PC-9 (cell line): ENCODE measurements at regions not wholly inside any gene's neighbourhood (a gene's known extent, or its start where the extent isn't known, plus 50 kb on each side); places are given as distances from the start of the nearest gene placed in this dataset.

Experiments
- BruUV-seq: library from RNA; stranded (reverse); fragments of 400-500 nt; replicated peaks from 2 replicates; lab custom pipeline; 2021; lab: Mats Ljungman, UMichigan
- CTCF ChIA-PET: fragments of 300-600 bp; sonication (Branson Sonifier 250); formaldehyde crosslinking; loops from one replicate; lab custom pipeline; 2022; ENCODE audit warnings: antibody characterized with exemption; lab: Charles Lee
- POLR2A ChIA-PET: fragments of 300-600 bp; sonication (Branson Sonifier 250); formaldehyde crosslinking; loops from one replicate; lab custom pipeline; 2022; ENCODE audit warnings: antibody characterized with exemption; ENCODE audit not compliant: unreplicated experiment; lab: Charles Lee
- DNase-seq, 2 experiments: peaks; one replicate each; pipeline versions ENCODE4 v3.0.0 to v3.0.0-alpha.2; 2015 to 2022; ENCODE audit warnings: mixed read lengths in 1 of 2
- H2AFZ ChIP-seq: fragments of 200-600 bp; sonication (generic); 2 replicates; pipeline ENCODE4 v1.8.1; 2017; ENCODE audit warnings: antibody characterized with exemption
- H3F3A ChIP-seq: fragments of 200-600 bp; sonication (generic); 2 replicates; pipeline ENCODE4 v1.8.1; 2017; ENCODE audit warnings: antibody characterized with exemption, mild to moderate bottlenecking, low read depth; ENCODE audit not compliant: insufficient read depth
- H3K27ac ChIP-seq: fragments of 200-600 bp; sonication (generic); 2 replicates; pipeline ENCODE4 v1.6.1; 2016; ENCODE audit warnings: mixed run types
- H3K27me3 ChIP-seq: fragments of 200-600 bp; sonication (generic); 2 replicates; pipeline ENCODE4 v1.6.1; 2016; ENCODE audit warnings: low read depth, mixed run types; ENCODE audit not compliant: insufficient read depth
- H3K36me3 ChIP-seq: fragments of 200-600 bp; sonication (generic); 2 replicates; pipeline ENCODE4 v1.6.1; 2016; ENCODE audit warnings: low read depth, mixed run types
- H3K4me1 ChIP-seq: fragments of 200-600 bp; sonication (generic); replicated peaks from 2 replicates; pipeline ENCODE4 v1.6.1; 2016; ENCODE audit warnings: mixed run types; ENCODE audit not compliant: insufficient read depth
- H3K4me2 ChIP-seq: fragments of 200-600 bp; sonication (generic); 2 replicates; pipeline ENCODE4 v1.6.1; 2017; ENCODE audit warnings: mixed run types
- H3K4me3 ChIP-seq: fragments of 200-600 bp; sonication (generic); 2 replicates; pipeline ENCODE4 v1.6.1; 2016; ENCODE audit warnings: mixed run types
- H3K79me2 ChIP-seq: fragments of 200-600 bp; sonication (generic); 2 replicates; pipeline ENCODE4 v1.6.1; 2017; ENCODE audit warnings: low read depth, mixed run types
- H3K9me2 ChIP-seq: fragments of 200-600 bp; sonication (generic); 2 replicates; pipeline ENCODE4 v1.8.1; 2017; ENCODE audit warnings: mild to moderate bottlenecking; ENCODE audit not compliant: insufficient read depth
- H3K9me3 ChIP-seq: fragments of 200-600 bp; sonication (generic); 2 replicates; pipeline ENCODE4 v1.8.1; 2016; ENCODE audit warnings: low read depth; ENCODE audit not compliant: insufficient read depth
- H4K20me1 ChIP-seq: fragments of 200-600 bp; sonication (generic); 2 replicates; pipeline ENCODE4 v1.8.1; 2017; ENCODE audit not compliant: insufficient read depth
- EZH2 ChIP-seq: fragments of 200-600 bp; sonication (generic); IDR thresholded peaks from 2 replicates; pipeline ENCODE4 v1.8.0; 2017; ENCODE audit warnings: antibody characterized with exemption, low read depth
- intact Hi-C: fragments of 100-400 bp; cut with micrococcal nuclease; formaldehyde crosslinking; loops from one replicate; pipeline ENCODE4 v1.10.0; 2022; ENCODE audit not compliant: unreplicated experiment
- TF ChIP-seq, protein P1 (sequence below): fragments of 200-600 bp; sonication (generic); conservative IDR thresholded peaks from 2 replicates; pipeline ENCODE4 v1.6.1; 2017; ENCODE audit warnings: mixed run types, antibody characterized with exemption, mild to moderate bottlenecking, moderate library complexity

DNA sequence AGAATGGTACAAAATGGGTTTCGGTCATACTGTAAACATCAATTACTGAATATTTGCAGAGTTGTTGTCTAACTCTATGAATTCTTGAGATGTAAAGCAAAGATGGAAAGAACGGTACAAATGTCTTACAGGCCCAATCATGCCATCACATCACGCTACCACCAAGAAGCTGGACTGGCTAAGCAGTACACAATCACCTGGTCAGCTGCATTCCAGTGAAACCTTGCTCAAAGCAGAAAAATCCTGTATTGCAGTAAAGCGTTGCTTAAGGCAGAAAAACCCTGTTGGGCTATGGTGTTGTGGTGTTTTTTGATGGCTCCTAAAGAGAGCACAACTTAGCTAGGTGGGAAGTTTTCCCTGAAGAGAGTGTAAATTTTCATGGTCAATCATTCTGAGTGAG lies 112.6 kb upstream of the RASA1 start:
- H3K36me3 ChIP-seq = no peaks in the 10 kb centered on the region
- no peak for TF ChIP-seq EZH2
- TF ChIP-seq, protein P1, sequence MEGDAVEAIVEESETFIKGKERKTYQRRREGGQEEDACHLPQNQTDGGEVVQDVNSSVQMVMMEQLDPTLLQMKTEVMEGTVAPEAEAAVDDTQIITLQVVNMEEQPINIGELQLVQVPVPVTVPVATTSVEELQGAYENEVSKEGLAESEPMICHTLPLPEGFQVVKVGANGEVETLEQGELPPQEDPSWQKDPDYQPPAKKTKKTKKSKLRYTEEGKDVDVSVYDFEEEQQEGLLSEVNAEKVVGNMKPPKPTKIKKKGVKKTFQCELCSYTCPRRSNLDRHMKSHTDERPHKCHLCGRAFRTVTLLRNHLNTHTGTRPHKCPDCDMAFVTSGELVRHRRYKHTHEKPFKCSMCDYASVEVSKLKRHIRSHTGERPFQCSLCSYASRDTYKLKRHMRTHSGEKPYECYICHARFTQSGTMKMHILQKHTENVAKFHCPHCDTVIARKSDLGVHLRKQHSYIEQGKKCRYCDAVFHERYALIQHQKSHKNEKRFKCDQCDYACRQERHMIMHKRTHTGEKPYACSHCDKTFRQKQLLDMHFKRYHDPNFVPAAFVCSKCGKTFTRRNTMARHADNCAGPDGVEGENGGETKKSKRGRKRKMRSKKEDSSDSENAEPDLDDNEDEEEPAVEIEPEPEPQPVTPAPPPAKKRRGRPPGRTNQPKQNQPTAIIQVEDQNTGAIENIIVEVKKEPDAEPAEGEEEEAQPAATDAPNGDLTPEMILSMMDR = no peak
- H3K27me3 ChIP-seq = no peaks in the 10 kb centered on the region
- no peak overlapping the region for H3K4me2 ChIP-seq
- H3K27ac ChIP-seq = no peak overlapping the region
- H2AFZ ChIP-seq = no peak overlapping the region
- ChIA-PET POLR2A (interaction anchor here (0.5 kb wide), 1 partner anchor 40 kb away, joined by 4 read pairs; no protein-coding TSS in a partner anchor), CTCF (no interaction called here)
- H4K20me1 ChIP-seq = no peaks in the 10 kb centered on the region
- peaks cover 23% of the 10 kb centered on the region for H3K4me1 ChIP-seq
- no peaks in the 10 kb centered on the region for H3K79me2 ChIP-seq
- BruUV-seq = no TSS peak
- H3F3A ChIP-seq = no peaks in the 10 kb centered on the region
- intact Hi-C loops = loop anchor here (10.0 kb wide), 1 partner anchor 110 kb away; the partner anchor contains the start of gene RASA1
- no peak for DNase-seq
- H3K9me3 ChIP-seq = 0 out of 2 replicates have a peak, but pooled peaks cover 3% of the 10 kb centered on the region
- H3K4me3 ChIP-seq = no peak overlapping the region
- no peaks in the 10 kb centered on the region for H3K9me2 ChIP-seq

- Histone ChIP-seq H3K27ac (no peak overlapping the region), H4K20me1 (no peaks in the 10 kb centered on the region), H2AFZ (no peak overlapping the region), H3K27me3 (no peaks in the 10 kb centered on the region), H3F3A (no peaks in the 10 kb centered on the region), H3K36me3 (no peaks in the 10 kb centered on the region), H3K4me1 (peaks cover 16% of the 10 kb centered on the region), H3K4me2 (no peak overlapping the region), H3K9me3 (0 out of 2 replicates have a peak, but pooled peaks cover 3% of the 10 kb centered on the region), H3K4me3 (no peak overlapping the region), H3K79me2 (no peaks in the 10 kb centered on the region), H3K9me2 (no peaks in the 10 kb centered on the region)
- DNase-seq = no peak
- BruUV-seq = no TSS peak
- intact Hi-C loops = loop anchor here (10.0 kb wide), 1 partner anchor 108 kb away; the partner anchor contains the start of gene RASA1
- ChIA-PET CTCF (no interaction called here), POLR2A (interaction anchor here (0.6 kb wide), 1 partner anchor 251 kb away, joined by 10 read pairs; no protein-coding TSS in a partner anchor)
- no peak for TF ChIP-seq EZH2
- TF ChIP-seq, protein P1 = no peak
Observed at GRCh38 chr5:87156631-87157030, 111.1 kb upstream of the RASA1 start.

- Histone ChIP-seq H3K27ac (no peak overlapping the region), H3K4me3 (no peak overlapping the region), H3K4me2 (no peak overlapping the region), H2AFZ (no peak overlapping the region), H3K79me2 (no peaks in the 10 kb centered on the region), H4K20me1 (no peaks in the 10 kb centered on the region), H3K36me3 (no peaks in the 10 kb centered on the region), H3K9me2 (no peaks in the 10 kb centered on the region; the same call in 1 of the 2 replicates), H3F3A (0 out of 2 replicates have a peak, but pooled peaks cover 3% of the 10 kb centered on the region), H3K9me3 (no peaks in the 10 kb centered on the region), H3K4me1 (no peaks in the 10 kb centered on the region), H3K27me3 (no peaks in the 10 kb centered on the region)
- TF ChIP-seq EZH2 = no peak
- TF ChIP-seq, protein P1 = no peak
- CTCF ChIA-PET = no interaction called here
- POLR2A ChIA-PET = no interaction called here
- intact Hi-C loops = no loop called here
- no TSS peak for BruUV-seq
- DNase-seq = no peak
Observed at GRCh38 chr5:87164409-87164808, 103.3 kb upstream of the RASA1 start.
